ENCODE measurements at regions not wholly inside any gene's neighbourhood (a gene's known extent, or its start where the extent isn't known, plus 50 kb on each side); places are given as distances from the start of the nearest gene placed in this dataset.

DNA sequence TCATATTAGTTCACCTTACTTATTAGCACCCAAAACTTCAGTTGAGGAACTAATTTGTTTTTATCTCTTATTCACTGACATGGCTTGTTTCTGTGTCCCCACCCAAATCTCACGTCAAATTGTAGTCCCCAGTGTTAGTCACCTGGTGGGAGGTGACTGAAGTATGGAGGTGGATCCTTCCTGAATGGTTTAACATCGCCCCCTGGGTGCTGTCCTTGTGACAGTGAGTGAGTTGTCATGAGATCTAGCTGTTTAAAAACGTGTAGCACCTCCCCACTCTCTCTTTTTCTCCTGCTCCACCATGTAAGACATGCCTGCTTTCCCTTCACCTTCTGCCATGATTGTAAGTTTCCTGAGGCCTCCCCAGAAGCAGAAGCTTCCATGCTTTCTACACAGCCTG lies 75.0 kb upstream of the HECTD2 start:
- CTCF ChIA-PET: no interaction called here
- Mint-ChIP-seq H3K4me1 (no peaks in the 10 kb centered on the region), H3K27me3 (no peaks in the 10 kb centered on the region), H3K9me3 (no peaks in the 10 kb centered on the region), H3K27ac (no peak overlapping the region), H3K4me3 (no peak overlapping the region), H3K36me3 (no peaks in the 10 kb centered on the region)
- DNase-seq: no peak

DNA sequence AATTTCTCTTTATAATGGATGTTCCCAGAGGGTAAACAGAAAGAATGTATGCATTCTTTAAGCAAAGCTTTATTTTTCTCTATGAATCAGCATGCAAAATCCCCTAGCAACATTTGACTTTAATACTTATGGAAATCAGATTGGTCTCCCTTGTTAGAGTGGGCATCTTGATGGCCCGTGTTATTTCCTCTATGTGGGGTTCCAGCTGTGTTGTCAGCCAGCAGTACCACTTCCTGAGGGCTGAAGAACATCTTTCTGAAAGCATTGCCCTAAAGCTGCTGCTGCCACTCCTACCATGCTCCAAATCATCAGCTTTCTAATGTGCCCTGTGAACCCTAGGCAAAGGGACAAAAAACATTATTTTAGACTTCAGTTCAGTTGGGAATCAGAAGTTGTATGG lies 70.4 kb upstream of the HECTD2 start:
- H3K9me3 Mint-ChIP-seq: no peaks in the 10 kb centered on the region
- CTCF ChIA-PET: interaction anchor here (1.7 kb wide), 1 partner anchor 41 kb away, joined by 5 read pairs; no protein-coding TSS in a partner anchor
- H3K27me3 Mint-ChIP-seq: no peaks in the 10 kb centered on the region
- no peaks in the 10 kb centered on the region for H3K36me3 Mint-ChIP-seq
- H3K27ac Mint-ChIP-seq: no peak overlapping the region
- H3K4me3 Mint-ChIP-seq: no peak overlapping the region
- no peak for DNase-seq
- no peaks in the 10 kb centered on the region for H3K4me1 Mint-ChIP-seq

DNA sequence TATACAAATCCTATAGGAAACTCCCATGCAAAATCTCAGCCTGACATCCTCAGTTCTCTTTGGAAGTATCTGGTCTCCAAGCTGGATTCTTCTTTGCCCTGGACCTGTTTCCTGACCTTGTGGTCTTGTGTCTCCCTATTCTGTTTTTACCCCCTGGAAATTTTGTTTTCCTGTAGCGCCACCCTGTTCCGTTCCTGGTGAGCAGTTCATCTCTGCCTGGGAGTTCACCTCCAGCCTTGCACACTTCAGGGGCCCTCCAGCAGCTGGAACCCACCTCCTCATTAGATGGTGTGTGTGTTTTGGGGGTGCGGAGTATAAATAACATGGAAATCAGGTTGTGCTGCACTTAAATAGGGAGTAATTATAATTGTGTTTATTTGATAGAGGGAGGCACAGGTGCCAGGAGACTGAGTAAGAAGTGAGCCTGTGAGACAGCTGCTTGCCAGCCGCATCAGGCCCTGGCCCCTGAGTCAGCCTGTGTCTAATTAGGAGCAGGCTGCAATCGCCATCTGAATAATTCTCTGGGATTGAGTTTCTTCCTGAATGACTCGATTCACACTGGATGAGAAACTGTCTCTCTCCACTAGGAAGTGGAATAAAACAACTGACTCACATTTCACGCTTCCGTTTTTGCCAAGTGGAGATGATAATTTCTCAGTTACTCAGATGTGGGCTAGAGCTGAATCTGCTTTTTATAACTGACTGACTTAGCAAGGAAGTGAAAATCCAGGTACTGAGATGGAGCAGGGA lies 69.4 kb upstream of the HECTD2 start:
- no peak overlapping the region for H3K4me3 Mint-ChIP-seq
- H3K4me1 Mint-ChIP-seq: no peaks in the 10 kb centered on the region
- no peaks in the 10 kb centered on the region for H3K36me3 Mint-ChIP-seq
- CTCF ChIA-PET: interaction anchor here (1.7 kb wide), 1 partner anchor 42 kb away, joined by 5 read pairs; no protein-coding TSS in a partner anchor
- no peaks in the 10 kb centered on the region for H3K27me3 Mint-ChIP-seq
- H3K27ac Mint-ChIP-seq: no peak overlapping the region
- H3K9me3 Mint-ChIP-seq: no peaks in the 10 kb centered on the region
- no peak for DNase-seq

DNA sequence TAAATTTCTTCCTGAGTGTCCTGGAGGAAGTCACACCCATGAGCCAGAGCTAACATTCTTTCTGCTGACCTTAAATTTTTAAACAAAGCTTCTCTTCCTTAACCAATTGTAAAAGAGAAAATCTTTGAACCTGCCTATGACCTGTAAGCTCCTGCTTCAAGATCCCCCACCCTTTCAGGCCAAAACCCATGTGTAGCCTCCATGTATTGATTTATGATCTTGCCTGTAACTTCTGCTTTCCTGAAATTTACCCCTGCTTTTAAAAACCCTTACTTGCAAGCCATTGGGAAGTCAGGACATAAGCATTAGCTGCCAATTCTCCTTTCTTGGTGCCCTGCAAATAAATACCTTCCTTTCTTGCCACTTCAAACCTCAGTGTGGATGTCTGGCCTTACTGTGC lies 68.5 kb upstream of the HECTD2 start:
- DNase-seq: no peak
- Mint-ChIP-seq H3K27me3 (no peaks in the 10 kb centered on the region), H3K4me1 (no peaks in the 10 kb centered on the region), H3K4me3 (no peak overlapping the region), H3K27ac (no peak overlapping the region), H3K9me3 (no peaks in the 10 kb centered on the region), H3K36me3 (no peaks in the 10 kb centered on the region)
- CTCF ChIA-PET: no interaction called here

DNA sequence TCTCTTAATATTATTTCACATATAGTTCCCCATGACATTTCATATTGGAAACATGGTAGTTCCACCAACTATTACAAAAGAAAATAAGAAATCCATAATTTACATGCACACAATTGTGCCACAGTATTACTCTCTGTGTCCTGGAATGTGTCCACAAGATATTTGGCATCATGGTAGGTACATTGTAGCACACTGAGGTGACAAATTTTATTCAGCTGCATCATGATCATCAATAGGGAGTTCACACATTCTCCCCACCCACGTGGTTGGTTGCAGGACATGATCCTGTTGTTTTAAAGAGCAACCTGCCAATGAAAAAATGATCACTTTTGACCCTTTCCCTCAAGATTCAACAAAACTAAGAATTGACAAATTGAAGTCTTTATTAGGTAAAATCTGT lies 67.1 kb upstream of the HECTD2 start:
- Mint-ChIP-seq H3K27ac (no peak overlapping the region), H3K36me3 (no peaks in the 10 kb centered on the region), H3K4me1 (no peaks in the 10 kb centered on the region), H3K9me3 (no peaks in the 10 kb centered on the region), H3K4me3 (no peak overlapping the region), H3K27me3 (no peaks in the 10 kb centered on the region)
- DNase-seq: no peak
- CTCF ChIA-PET: no interaction called here

DNA sequence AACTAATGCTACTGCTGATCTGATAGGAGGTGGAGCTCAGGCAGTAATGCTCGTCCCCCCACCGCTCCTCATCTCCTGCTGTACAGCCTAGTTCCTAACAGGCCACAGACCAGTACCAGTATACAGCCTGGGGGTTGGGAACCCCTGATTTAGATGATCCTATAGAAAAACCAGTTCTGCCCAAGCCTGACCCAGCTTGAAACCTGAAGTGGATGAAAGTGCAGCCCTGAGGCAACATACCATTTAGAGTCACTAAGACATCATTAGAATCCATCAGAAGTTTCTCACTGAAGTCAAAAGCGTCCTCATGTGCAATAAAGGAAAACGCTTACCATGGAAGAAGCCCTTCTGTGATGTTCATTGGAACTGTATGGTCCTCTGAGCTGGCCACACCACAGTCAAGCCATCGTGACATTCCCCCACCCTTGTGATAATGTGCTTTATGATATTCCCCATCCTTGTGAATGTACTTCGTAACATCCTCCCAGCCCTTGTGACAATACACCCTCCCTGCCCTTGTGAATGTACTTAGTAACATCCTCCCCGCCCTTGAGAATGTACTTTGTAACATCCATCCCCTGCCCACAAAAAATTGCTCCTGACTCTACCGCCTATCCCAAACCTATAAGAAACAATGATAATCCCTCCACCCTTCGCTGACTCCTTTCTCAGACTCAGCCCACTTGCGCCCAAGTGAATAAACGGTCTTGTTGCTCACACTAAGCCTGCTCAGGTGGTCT lies 65.9 kb upstream of the HECTD2 start:
- no peak for DNase-seq
- H3K4me3 Mint-ChIP-seq: no peak overlapping the region
- H3K27ac Mint-ChIP-seq: no peak overlapping the region
- CTCF ChIA-PET: no interaction called here
- H3K4me1 Mint-ChIP-seq: no peaks in the 10 kb centered on the region
- no peaks in the 10 kb centered on the region for H3K9me3 Mint-ChIP-seq
- no peaks in the 10 kb centered on the region for H3K27me3 Mint-ChIP-seq
- H3K36me3 Mint-ChIP-seq: no peaks in the 10 kb centered on the region

DNA sequence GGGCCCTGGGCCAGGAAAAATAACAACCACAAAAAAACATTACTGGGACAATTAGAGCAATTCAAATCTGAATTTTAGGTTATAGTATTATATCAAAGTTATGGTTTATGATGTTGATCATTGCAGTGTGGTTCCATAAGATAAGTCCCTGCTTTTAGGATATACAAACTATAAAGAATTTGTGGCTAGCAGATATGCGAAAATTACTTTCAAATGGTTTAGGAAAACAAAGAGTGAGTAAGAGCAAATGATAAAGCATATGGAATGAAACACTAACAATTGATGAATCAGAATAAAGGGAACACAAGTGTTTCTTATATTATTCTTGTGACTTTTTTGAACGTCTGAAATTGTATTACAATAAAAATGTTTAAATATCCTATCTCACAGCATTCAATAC lies 64.4 kb upstream of the HECTD2 start:
- Mint-ChIP-seq H3K4me1 (no peaks in the 10 kb centered on the region), H3K27ac (no peak overlapping the region), H3K4me3 (no peak overlapping the region), H3K36me3 (no peaks in the 10 kb centered on the region), H3K9me3 (no peaks in the 10 kb centered on the region), H3K27me3 (no peaks in the 10 kb centered on the region)
- CTCF ChIA-PET: no interaction called here
- no peak for DNase-seq

DNA sequence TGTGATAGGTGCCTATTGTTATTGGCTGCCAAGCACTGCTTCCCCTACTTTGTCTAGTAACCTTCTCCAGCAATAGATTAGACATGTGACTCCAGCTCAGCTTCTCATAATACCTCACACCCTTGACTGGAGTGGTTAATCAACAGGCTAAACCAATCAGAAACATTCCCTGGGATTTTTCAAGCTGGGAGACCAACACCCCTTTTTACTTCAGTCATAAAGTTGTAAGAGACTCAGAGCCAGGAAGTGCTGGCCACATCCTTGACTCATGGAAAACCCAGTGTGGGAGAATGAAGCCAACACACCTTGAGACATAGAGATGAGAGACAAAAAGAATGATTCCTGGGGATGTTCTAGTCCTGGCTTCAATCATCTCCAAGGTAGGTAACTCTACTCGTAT lies 62.6 kb upstream of the HECTD2 start:
- Mint-ChIP-seq H3K4me1 (no peaks in the 10 kb centered on the region), H3K4me3 (no peak overlapping the region), H3K9me3 (no peaks in the 10 kb centered on the region), H3K27me3 (peaks cover 5% of the 10 kb centered on the region), H3K36me3 (no peaks in the 10 kb centered on the region), H3K27ac (no peak overlapping the region)
- no peak for DNase-seq
- CTCF ChIA-PET: no interaction called here

DNA sequence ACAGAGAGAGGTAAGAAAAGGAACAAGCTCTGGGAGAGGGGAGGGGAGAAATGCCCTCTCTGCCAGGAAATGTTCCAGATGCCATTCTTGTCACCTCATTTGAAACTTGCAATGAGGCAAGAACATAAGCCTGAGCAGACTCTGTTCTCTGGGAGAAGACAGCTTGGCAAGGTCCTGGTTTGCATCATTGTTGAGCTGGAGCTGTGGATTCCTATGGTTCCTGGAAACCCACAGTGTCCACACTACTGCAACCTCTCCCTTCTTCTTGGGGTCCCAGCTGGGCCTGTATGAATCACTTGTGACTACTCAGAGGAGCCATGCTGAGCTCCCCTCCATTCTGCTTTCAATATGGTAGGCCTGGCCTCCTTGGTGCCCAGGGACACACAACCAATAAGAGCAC lies 60.8 kb upstream of the HECTD2 start:
- no peak overlapping the region for H3K27ac Mint-ChIP-seq
- H3K36me3 Mint-ChIP-seq: no peaks in the 10 kb centered on the region
- H3K9me3 Mint-ChIP-seq: no peaks in the 10 kb centered on the region
- no peak for DNase-seq
- CTCF ChIA-PET: interaction anchor here (1.5 kb wide), 1 partner anchor 51 kb away, joined by 3 read pairs; no protein-coding TSS in a partner anchor
- H3K4me3 Mint-ChIP-seq: no peak overlapping the region
- no peaks in the 10 kb centered on the region for H3K4me1 Mint-ChIP-seq
- peaks cover 5% of the 10 kb centered on the region for H3K27me3 Mint-ChIP-seq

DNA sequence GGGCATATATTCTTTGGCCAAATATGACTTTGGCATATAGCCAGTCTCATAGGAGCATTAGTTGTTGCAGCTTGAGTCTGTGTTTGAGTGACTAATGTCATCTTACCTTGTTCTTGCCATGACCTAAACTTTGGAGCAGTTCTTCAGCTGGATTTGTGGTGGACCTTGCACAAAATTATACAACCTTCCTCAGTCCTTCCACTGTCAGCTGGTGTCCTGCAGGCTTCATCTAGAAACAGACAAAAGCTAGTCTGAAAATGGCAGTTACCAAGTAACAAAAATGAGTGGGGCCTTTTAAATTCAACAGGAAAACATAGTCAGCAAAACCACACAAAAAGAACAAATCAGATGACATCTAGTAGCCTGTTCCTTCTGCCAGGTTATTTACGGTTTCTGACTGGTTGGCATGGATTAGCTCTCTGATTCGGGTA lies 59.5 kb upstream of the HECTD2 start:
- no peaks in the 10 kb centered on the region for H3K9me3 Mint-ChIP-seq
- H3K4me3 Mint-ChIP-seq: no peak overlapping the region
- H3K36me3 Mint-ChIP-seq: no peaks in the 10 kb centered on the region
- H3K4me1 Mint-ChIP-seq: no peaks in the 10 kb centered on the region
- CTCF ChIA-PET: interaction anchor here (0.8 to 1.5 kb wide), 2 partner anchors 52 to 344 kb away, joined by 3 read pairs; no protein-coding TSS in a partner anchor
- H3K27me3 Mint-ChIP-seq: peaks cover 5% of the 10 kb centered on the region
- no peak overlapping the region for H3K27ac Mint-ChIP-seq
- no peak for DNase-seq

DNA sequence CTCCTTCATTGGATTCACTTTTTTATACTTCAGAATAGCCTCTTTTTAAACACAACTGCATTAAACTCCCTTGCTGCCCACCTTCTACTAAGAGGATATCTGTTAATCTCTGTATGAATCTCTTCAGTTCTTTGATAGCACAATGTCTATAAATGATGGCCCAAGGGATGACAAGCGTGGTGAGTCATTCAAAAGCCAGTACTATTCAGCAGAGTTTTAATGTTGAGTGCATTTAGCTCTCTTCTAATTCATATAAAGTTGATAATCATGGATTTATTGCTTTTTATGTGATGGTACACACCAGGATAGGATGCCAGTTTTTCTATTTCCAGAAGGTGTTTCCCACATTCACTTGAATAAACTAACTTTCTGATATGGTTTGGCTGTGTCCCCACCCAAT lies 57.4 kb upstream of the HECTD2 start:
- Mint-ChIP-seq H3K4me1 (no peaks in the 10 kb centered on the region), H3K27ac (no peak overlapping the region), H3K4me3 (no peak overlapping the region), H3K9me3 (no peaks in the 10 kb centered on the region), H3K27me3 (peaks cover 9% of the 10 kb centered on the region), H3K36me3 (no peaks in the 10 kb centered on the region)
- DNase-seq: no peak
- CTCF ChIA-PET: no interaction called here

DNA sequence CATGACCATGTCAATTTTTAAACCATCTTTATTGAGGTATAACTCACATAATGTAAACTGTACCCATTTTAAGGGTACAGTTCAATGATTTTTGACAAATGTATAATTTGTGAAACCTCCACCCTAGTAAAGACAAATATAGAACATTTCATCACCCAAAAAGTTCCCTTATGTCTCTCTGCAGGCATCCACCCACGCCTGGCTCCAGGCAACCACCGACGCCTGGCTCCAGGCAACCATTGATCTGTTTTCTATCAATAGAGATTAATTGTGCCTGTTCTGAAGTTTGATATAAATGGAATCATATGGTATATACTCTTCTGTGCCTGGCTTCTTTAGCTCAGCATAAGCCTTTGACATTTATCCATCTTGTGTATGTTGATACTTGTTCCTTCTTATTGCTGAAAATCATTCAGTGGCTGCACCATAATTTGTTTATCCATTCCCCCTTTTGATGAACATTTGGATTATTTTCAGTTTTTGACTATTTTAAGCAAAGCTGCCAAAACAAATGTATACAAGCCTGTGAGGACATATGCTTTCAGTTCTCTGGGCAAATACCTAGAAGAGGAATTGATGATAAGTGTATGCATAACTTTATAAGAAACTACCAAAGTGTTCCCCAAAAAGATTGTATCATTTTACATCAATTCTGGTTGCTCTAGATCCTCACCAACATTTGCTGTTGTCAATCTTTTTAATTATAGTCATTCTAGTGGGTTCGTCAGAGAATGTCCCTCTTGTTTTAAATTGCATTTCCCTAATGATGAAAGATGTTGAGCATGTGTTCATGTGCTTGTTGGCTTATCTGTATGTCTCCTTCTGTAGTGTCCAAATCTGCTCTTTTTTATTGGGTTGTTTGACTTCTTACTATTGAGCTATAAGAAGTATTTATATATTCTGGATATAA lies 55.7 kb upstream of the HECTD2 start:
- Mint-ChIP-seq H3K36me3 (no peaks in the 10 kb centered on the region), H3K9me3 (no peaks in the 10 kb centered on the region), H3K4me3 (no peak overlapping the region), H3K27me3 (peaks cover 15% of the 10 kb centered on the region), H3K27ac (no peak overlapping the region), H3K4me1 (no peaks in the 10 kb centered on the region)
- no peak for DNase-seq
- CTCF ChIA-PET: no interaction called here

DNA sequence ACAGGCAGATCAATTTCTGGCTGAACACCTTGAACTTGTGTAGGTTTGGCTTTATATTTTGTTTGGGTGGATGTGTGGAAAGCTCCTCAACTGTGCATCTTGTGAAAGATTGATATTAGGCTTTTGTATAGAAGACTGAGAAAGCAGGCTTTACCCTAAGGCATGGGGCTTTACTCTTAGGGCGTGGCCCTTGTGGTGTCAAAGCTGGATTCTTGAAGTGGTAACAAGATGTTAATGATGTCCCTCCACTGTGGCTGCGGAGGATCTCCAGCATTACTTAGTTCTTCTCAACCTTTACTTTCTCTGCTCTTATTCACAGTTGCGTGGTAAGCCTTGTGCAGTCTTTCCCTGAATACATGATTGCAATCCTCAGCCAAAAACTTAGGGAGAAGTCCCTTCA lies 54.1 kb upstream of the HECTD2 start:
- H3K4me3 Mint-ChIP-seq: no peak overlapping the region
- H3K27ac Mint-ChIP-seq: no peak overlapping the region
- H3K36me3 Mint-ChIP-seq: no peaks in the 10 kb centered on the region
- CTCF ChIA-PET: no interaction called here
- peaks cover 23% of the 10 kb centered on the region for H3K27me3 Mint-ChIP-seq
- no peaks in the 10 kb centered on the region for H3K4me1 Mint-ChIP-seq
- no peaks in the 10 kb centered on the region for H3K9me3 Mint-ChIP-seq
- DNase-seq: no peak

DNA sequence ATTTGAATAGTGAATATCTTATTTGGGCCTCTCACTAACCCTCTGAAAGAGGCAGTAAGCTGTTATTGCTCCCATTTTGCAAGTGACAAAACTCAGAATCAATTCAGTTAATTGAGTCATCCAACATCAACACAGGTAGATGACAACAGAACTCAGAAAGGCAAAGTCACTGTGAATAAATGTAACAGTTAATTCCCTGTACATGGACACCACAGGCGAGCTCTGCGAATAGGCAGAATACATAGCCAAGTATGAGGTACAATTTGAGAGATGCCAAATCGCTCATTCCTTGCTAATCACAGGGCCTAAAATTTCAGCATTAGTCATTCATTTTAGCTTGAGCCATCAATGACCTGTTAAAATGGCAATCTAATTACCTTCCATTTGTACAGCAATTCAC lies 52.6 kb upstream of the HECTD2 start:
- Mint-ChIP-seq H3K27ac (no peak overlapping the region), H3K36me3 (no peaks in the 10 kb centered on the region), H3K27me3 (peaks cover 19% of the 10 kb centered on the region), H3K4me3 (no peak overlapping the region), H3K9me3 (no peaks in the 10 kb centered on the region), H3K4me1 (no peaks in the 10 kb centered on the region)
- CTCF ChIA-PET: interaction anchor here (0.9 kb wide), 1 partner anchor 30 kb away, joined by 3 read pairs; no protein-coding TSS in a partner anchor
- no peak for DNase-seq

Data from activated naive CD4-positive, alpha-beta T cell treated with anti-CD3 and anti-CD28 coated beads, Interleukin-2, amount 10 ng/mL, durations not matched to agents 7 days and 5 days (primary cell).